ENCODE measurements at regions not wholly inside any gene's neighbourhood (a gene's known extent, or its start where the extent isn't known, plus 50 kb on each side); places are given as distances from the start of the nearest gene placed in this dataset.

- H3K9me1 ChIP-seq (ENCODE audit: control insufficient read depth, insufficient read depth, low read length) = no peaks in the 10 kb centered on the region
- peak overlapping the region; percentile 30; the same call in 1 of the 2 replicates for H2AFZ ChIP-seq (ENCODE audit: low read depth, low read length)
- TF ChIP-seq ESRRB (CRISPR knock-in tag; IDR thresholded peaks at IDR 0.05; ENCODE audit: borderline replicate concordance) = no peak
- peak; percentile 85 to 87 for TF ChIP-seq NRF1 (conservative IDR thresholded peaks at IDR 0.05 in 1 of 2, IDR thresholded peaks at IDR 0.05 in 1 of 2)
- TF ChIP-seq RFX1 (IDR thresholded peaks at IDR 0.05) = no peak
- no peak for TF ChIP-seq ZKSCAN8 (CRISPR knock-in tag; IDR thresholded peaks at IDR 0.05)
- WGBS (ENCODE audit: insufficient coverage, low coverage, missing lambda C conversion rate) = 48% methylated on average over 6 of the region's 6 CpGs
- ATAC-seq = no peak
- H3K36me3 ChIP-seq (ENCODE audit: control insufficient read depth, insufficient read depth, low read length) = no peaks in the 10 kb centered on the region
- CTCF ChIA-PET (ENCODE audit: low intra/inter-chr PET ratio) = no interaction called here
- BruUV-seq (replicated peaks) = no TSS peak
- no peaks in the 10 kb centered on the region for H3K9me3 ChIP-seq (replicated peaks; ENCODE audit: control insufficient read depth, insufficient read depth, low read depth, low read length)
- H3K79me2 ChIP-seq (ENCODE audit: control insufficient read depth, insufficient read depth, low read length) = no peaks in the 10 kb centered on the region
- H3K4me2 ChIP-seq (ENCODE audit: insufficient read depth, low read length) = no peak overlapping the region
- POLR2A ChIA-PET = interaction anchor here (1.3 to 2.2 kb wide), 2 partner anchors 12 to 19 kb away, joined by 4 to 9 read pairs; no protein-coding TSS in a partner anchor
- H3K4me3 ChIP-seq = no peak overlapping the region
- FAIRE-seq = no peak
- H3K27ac ChIP-seq (ENCODE audit: extremely low read depth, low read depth, low read length) = no peak overlapping the region
- H3K9ac ChIP-seq (ENCODE audit: insufficient read depth in 1 of 2, low read depth in 2 of 2, low read length in 2 of 2) = no peak overlapping the region
- no peaks in the 10 kb centered on the region for H3K27me3 ChIP-seq (ENCODE audit: control insufficient read depth in 2 of 2, insufficient read depth in 2 of 2, low read length in 2 of 2)
- intact Hi-C loops (cut with micrococcal nuclease) = no loop called here
- no peaks in the 10 kb centered on the region for H3K4me1 ChIP-seq (replicated peaks in 1 of 2; ENCODE audit: control insufficient read depth in 2 of 2, insufficient read depth in 2 of 2, low read length in 2 of 2)
- no peaks in the 10 kb centered on the region for H4K20me1 ChIP-seq (replicated peaks; ENCODE audit: control insufficient read depth, insufficient read depth, low read length)
- no peak for DNase-seq (ENCODE audit: extremely low read depth in 1 of 4, low spot score in 3 of 4)
- in situ Hi-C loops (cut with MboI) = no loop called here
Measured at GRCh38 chr6:149182262-149182661, 135.2 kb upstream of the TAB2 start.

GRCh38 chr6:149184523-149184922 lies 133.0 kb upstream of the TAB2 start:
- Histone ChIP-seq H4K20me1 (replicated peaks; ENCODE audit: control insufficient read depth, insufficient read depth, low read length) (no peaks in the 10 kb centered on the region), H3K27me3 (ENCODE audit: control insufficient read depth in 2 of 2, insufficient read depth in 2 of 2, low read length in 2 of 2) (no peaks in the 10 kb centered on the region), H3K4me1 (replicated peaks in 1 of 2; ENCODE audit: control insufficient read depth in 2 of 2, insufficient read depth in 2 of 2, low read length in 2 of 2) (no peaks in the 10 kb centered on the region), H3K4me3 (no peak overlapping the region), H3K4me2 (ENCODE audit: insufficient read depth, low read length) (no peak overlapping the region), H3K9me3 (replicated peaks; ENCODE audit: control insufficient read depth, insufficient read depth, low read depth, low read length) (no peaks in the 10 kb centered on the region), H3K9ac (ENCODE audit: insufficient read depth in 1 of 2, low read depth in 2 of 2, low read length in 2 of 2) (no peak overlapping the region), H2AFZ (ENCODE audit: low read depth, low read length) (no peak overlapping the region), H3K36me3 (ENCODE audit: control insufficient read depth, insufficient read depth, low read length) (no peaks in the 10 kb centered on the region), H3K27ac (ENCODE audit: extremely low read depth, low read depth, low read length) (no peak overlapping the region), H3K9me1 (ENCODE audit: control insufficient read depth, insufficient read depth, low read length) (no peaks in the 10 kb centered on the region), H3K79me2 (ENCODE audit: control insufficient read depth, insufficient read depth, low read length) (no peaks in the 10 kb centered on the region)
- no TSS peak for BruUV-seq (replicated peaks)
- CTCF ChIA-PET (ENCODE audit: low intra/inter-chr PET ratio) = no interaction called here
- POLR2A ChIA-PET = interaction anchor here (1.1 kb wide), 1 partner anchor 20 kb away, joined by 3 read pairs; no protein-coding TSS in a partner anchor
- no peak for FAIRE-seq
- in situ Hi-C loops (cut with MboI) (no loop called here), intact Hi-C loops (cut with micrococcal nuclease) (no loop called here)
- 10% methylated on average over 2 of the region's 2 CpGs for WGBS (ENCODE audit: insufficient coverage, low coverage, missing lambda C conversion rate)
- DNase-seq (ENCODE audit: extremely low read depth in 1 of 4, low spot score in 3 of 4) = no peak
- ATAC-seq = no peak
- no peak for TF ChIP-seq CAMTA2 (CRISPR knock-in tag; conservative IDR thresholded peaks at IDR 0.05)
- TF ChIP-seq CBX8 (IDR thresholded peaks at IDR 0.05; ENCODE audit: borderline replicate concordance, extremely low read depth, low read depth, low read length, poor library complexity, severe bottlenecking) = no peak
- TF ChIP-seq PBX2 (CRISPR knock-in tag; IDR thresholded peaks at IDR 0.05; ENCODE audit: low read depth) = no peak
- 0 out of 2 replicates have a peak, but pooled peaks have one; percentile 9 for TF ChIP-seq PBX2 (tag; conservative IDR thresholded peaks at IDR 0.05; ENCODE audit: low read depth)
- no peak for TF ChIP-seq MAZ (CRISPR knock-in tag; conservative IDR thresholded peaks at IDR 0.05 in 1 of 2, IDR thresholded peaks at IDR 0.05 in 1 of 2)
